Upper lobe of left lung (tissue), 4 donors: ENCODE measurements at regions not wholly inside any gene's neighbourhood (a gene's known extent, or its start where the extent isn't known, plus 50 kb on each side); places are given as distances from the start of the nearest gene placed in this dataset.

Experiments used
- EP300 ChIP-seq, 4 donors: sonication (generic); formaldehyde crosslinking; IDR thresholded peaks; one replicate each; pipeline ENCODE4 v1.5.1; 2017; ENCODE audit warnings: antibody characterized with exemption in 4 of 4, control low read depth in 2 of 4
- POLR2A ChIP-seq, 4 donors: fragments of 450-650 bp; IDR thresholded peaks; one replicate each; pipeline ENCODE4 v1.5.1; 2016 to 2017; ENCODE audit warnings: antibody characterized with exemption in 4 of 4, mild to moderate bottlenecking in 2 of 4
- POLR2AphosphoS5 ChIP-seq, 2 donors: sonication (generic); formaldehyde crosslinking; IDR thresholded peaks; one replicate each; pipeline ENCODE4 v1.5.1; 2017; ENCODE audit warnings: antibody characterized with exemption in 2 of 2
- TF ChIP-seq, protein P1 (sequence below), 6 experiments: fragments of 450-650 bp in 4 of 6; fragments of 200-600 bp in 2 of 6; sonication (generic) in 2 of 6; IDR thresholded peaks; one replicate each; pipeline ENCODE4 v1.5.1; 2016 to 2019; ENCODE audit warnings: antibody characterized with exemption in 6 of 6

DNA sequence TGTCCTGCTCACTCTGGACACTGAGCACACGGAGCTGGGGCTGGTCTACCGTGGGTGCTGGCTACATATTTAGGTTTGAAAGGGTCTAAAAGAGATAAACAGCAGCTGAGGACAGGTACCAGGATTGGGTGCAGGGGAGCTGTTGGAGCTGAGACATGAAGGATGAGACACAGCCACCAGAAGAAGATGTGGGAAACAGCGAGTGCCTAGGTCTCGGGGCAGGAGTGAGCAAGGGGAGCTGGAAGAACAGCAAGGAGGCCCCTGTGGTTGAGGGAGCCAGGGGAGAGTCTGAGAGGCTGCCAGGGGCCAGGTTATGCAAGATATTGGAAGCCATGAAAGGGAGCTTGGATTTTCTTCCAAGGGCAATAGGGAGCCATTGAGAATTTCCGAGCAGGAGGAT, 434.0 kb upstream of the SULF2 start:
- TF ChIP-seq POLR2AphosphoS5 (IDR thresholded peaks at IDR 0.05) (no peak), POLR2A (IDR thresholded peaks at IDR 0.05) (no peak), EP300 (IDR thresholded peaks at IDR 0.05) (no peak)
- TF ChIP-seq, protein P1, sequence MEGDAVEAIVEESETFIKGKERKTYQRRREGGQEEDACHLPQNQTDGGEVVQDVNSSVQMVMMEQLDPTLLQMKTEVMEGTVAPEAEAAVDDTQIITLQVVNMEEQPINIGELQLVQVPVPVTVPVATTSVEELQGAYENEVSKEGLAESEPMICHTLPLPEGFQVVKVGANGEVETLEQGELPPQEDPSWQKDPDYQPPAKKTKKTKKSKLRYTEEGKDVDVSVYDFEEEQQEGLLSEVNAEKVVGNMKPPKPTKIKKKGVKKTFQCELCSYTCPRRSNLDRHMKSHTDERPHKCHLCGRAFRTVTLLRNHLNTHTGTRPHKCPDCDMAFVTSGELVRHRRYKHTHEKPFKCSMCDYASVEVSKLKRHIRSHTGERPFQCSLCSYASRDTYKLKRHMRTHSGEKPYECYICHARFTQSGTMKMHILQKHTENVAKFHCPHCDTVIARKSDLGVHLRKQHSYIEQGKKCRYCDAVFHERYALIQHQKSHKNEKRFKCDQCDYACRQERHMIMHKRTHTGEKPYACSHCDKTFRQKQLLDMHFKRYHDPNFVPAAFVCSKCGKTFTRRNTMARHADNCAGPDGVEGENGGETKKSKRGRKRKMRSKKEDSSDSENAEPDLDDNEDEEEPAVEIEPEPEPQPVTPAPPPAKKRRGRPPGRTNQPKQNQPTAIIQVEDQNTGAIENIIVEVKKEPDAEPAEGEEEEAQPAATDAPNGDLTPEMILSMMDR (IDR thresholded peaks at IDR 0.05), result no peak
